ENCODE measurements at regions not wholly inside any gene's neighbourhood (a gene's known extent, or its start where the extent isn't known, plus 50 kb on each side); places are given as distances from the start of the nearest gene placed in this dataset.
"Not testable (repeated sequence)": the region's sequence is repeated elsewhere in the genome, so short reads cannot be mapped to it uniquely, and the experiment has no call there.

- no peak overlapping the region for H3K4me3 ChIP-seq (ENCODE audit: low read depth, low read length)
- no peak for TF ChIP-seq CTCF (IDR thresholded peaks at IDR 0.05; ENCODE audit: control insufficient read depth, extremely low read depth, insufficient read depth)
- no peak for DNase-seq (ENCODE audit: low read depth)
These were observed 127.7 kb downstream of the RBMX2 start for GRCh38 chrX:130529531-130529930.

DNA sequence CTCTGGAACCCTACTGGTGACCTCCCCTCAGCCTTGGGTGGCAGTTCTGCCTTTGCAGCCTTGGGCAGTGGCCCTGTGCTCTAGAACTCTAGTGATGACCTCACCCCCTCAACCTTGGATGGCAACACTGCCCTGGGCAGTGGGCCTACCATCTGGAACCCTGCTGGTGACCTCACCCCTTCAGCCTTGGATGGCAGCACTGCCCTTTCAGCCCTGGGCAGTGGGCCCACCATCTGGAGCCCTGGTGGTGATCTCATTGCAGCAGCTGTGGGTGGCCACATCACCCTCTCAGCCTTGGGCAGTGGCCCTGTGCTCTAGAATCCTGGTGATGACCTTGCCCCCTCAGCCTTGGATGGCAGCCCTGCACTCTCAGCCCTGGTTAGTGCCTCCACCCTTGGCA is 129.3 kb downstream of the RBMX2 start:
- DNase-seq (ENCODE audit: low read depth), result no peak
- no peak for TF ChIP-seq CTCF (IDR thresholded peaks at IDR 0.05; ENCODE audit: control insufficient read depth, extremely low read depth, insufficient read depth)
- H3K4me3 ChIP-seq (ENCODE audit: low read depth, low read length), result no peak overlapping the region

DNA sequence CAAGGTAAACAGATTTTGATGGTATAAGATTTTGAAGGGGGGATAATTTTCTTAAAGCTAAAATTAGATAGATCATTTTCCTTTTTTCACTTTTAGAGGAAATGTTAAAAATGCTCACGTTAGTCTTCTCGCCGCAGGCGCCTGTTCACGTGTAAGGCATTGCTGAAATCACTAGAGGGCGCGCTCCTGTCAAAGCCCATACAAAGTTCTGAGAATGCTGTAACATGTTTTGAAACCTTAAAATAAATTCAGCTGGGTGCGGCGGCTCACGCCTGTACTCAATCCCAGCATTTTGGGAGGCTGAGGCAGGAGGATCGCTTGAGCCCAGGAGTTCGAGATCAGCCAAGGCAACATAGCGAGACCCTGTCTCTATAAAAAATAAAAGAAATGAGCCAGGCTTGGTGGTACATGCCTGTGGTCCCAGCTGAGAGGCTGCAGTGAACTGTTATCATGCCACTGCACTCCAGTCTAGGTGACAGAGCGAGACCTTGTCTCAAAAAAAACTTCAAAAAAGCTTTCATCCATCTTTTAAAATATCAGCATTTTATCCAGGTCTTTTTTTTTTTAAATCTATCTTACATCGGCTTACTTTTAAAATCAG is 138.0 kb downstream of the RBMX2 start:
- DNase-seq (ENCODE audit: low read depth), result no peak
- TF ChIP-seq CTCF (IDR thresholded peaks at IDR 0.05; ENCODE audit: control insufficient read depth, extremely low read depth, insufficient read depth), result peak; percentile 61
- H3K4me3 ChIP-seq (ENCODE audit: low read depth, low read length), result no peak overlapping the region

GRCh38 chrX:130543603-130544325 is 142.0 kb downstream of the RBMX2 start:
- no peak for TF ChIP-seq CTCF (IDR thresholded peaks at IDR 0.05; ENCODE audit: control insufficient read depth, extremely low read depth, insufficient read depth)
- no peak for DNase-seq (ENCODE audit: low read depth)

DNA sequence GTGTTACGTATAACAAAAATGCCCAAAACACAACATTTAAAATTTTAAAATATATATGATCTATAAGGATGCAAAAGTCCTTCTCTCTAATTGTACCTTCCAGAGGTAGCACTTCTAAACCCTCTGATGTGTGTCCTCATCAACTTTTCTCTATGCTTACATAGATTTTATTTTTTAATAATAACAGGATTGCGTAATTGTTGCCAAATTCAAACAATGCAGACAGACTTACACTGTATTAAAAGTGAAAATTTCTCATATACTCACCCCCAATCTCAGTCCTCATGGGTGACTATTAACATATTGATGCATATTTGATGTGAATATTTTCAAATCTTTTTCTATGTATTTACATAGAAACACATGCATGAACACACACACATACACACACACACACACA is 144.0 kb downstream of the RBMX2 start:
- no peak overlapping the region for H3K4me3 ChIP-seq (ENCODE audit: low read depth, low read length)
- TF ChIP-seq CTCF (IDR thresholded peaks at IDR 0.05; ENCODE audit: control insufficient read depth, extremely low read depth, insufficient read depth), result no peak
- DNase-seq (ENCODE audit: low read depth), result no peak

More at GRCh38 chrX:130543603-130544325, 142.0 kb downstream of the RBMX2 start:
- H3K4me3 ChIP-seq (ENCODE audit: low read depth, low read length), result no peak overlapping the region

GRCh38 chrX:130549382-130549781 is 147.6 kb downstream of the RBMX2 start:
- not testable (repeated sequence) for DNase-seq (ENCODE audit: low read depth)

GRCh38 chrX:130550351-130550750 is 148.6 kb downstream of the RBMX2 start:
- no peak for TF ChIP-seq CTCF (IDR thresholded peaks at IDR 0.05; ENCODE audit: control insufficient read depth, extremely low read depth, insufficient read depth)
- DNase-seq (ENCODE audit: low read depth), result no peak
- no peak overlapping the region for H3K4me3 ChIP-seq (ENCODE audit: low read depth, low read length)

More at GRCh38 chrX:130549382-130549781, 147.6 kb downstream of the RBMX2 start:
- not testable (repeated sequence) for H3K4me3 ChIP-seq (ENCODE audit: low read depth, low read length)
